T-cell (primary cell): ENCODE measurements at regions not wholly inside any gene's neighbourhood (a gene's known extent, or its start where the extent isn't known, plus 50 kb on each side); places are given as distances from the start of the nearest gene placed in this dataset.

ENCODE experiments used
- ATAC-seq, 4 experiments: fragments of 200-7000 bp in 3 of 4; fragments of 150-1000 bp in 1 of 4; cut with Tn5 transposase; replicated peaks in 1 of 4; 1 replicate in 3 of 4; 2 replicates in 1 of 4; pipeline ENCODE4 v1.10.0; 2021; ENCODE audit warnings: moderate library complexity in 3 of 4, mild to moderate bottlenecking in 2 of 4, moderate number of reproducible peaks in 1 of 4
- CTCF ChIA-PET, 2 donors: fragments of 300-600 bp; sonication (Branson Sonifier 250); formaldehyde crosslinking; loops; one replicate each; lab custom pipeline; 2022; ENCODE audit warnings: antibody characterized with exemption in 2 of 2; lab: Charles Lee
- POLR2A ChIA-PET, 2 donors: fragments of 300-600 bp; sonication (Branson Sonifier 250); formaldehyde crosslinking; loops; one replicate each; lab custom pipeline; 2022; ENCODE audit warnings: antibody characterized with exemption in 2 of 2; lab: Charles Lee
- DNase-seq, 35 experiments: peaks; one replicate each; pipeline versions ENCODE4 v3.0.0 to v3.0.0-alpha.2; 2013 to 2023
- H3K27ac ChIP-seq: one replicate; pipeline ENCODE4 v1.5.1; 2013; ENCODE audit warnings: low read length
- H3K27me3 ChIP-seq, 2 experiments: replicated peaks in 1 of 2; 1 replicate in 1 of 2; 2 replicates in 1 of 2; pipeline versions ENCODE4 v1.6.1 to v1.7.0; 2013; ENCODE audit warnings: low read length in 1 of 2, mixed read lengths in 1 of 2; ENCODE audit not compliant: control insufficient read depth in 2 of 2, insufficient read depth in 2 of 2; ENCODE audit errors: extremely low read depth in 1 of 2
- H3K36me3 ChIP-seq, 2 donors: 1 replicate in 1 of 2; 2 replicates in 1 of 2; pipeline versions ENCODE4 v1.6.1 to v1.7.0; 2013; ENCODE audit warnings: low read length in 1 of 2; ENCODE audit not compliant: control insufficient read depth in 2 of 2, insufficient read depth in 1 of 2; ENCODE audit errors: extremely low read depth in 1 of 2
- H3K4me1 ChIP-seq, 2 experiments: 1 replicate in 1 of 2; 2 replicates in 1 of 2; pipeline versions ENCODE4 v1.6.1 to v1.7.0; 2013; ENCODE audit warnings: low read length in 2 of 2, mixed read lengths in 1 of 2; ENCODE audit not compliant: insufficient read depth in 2 of 2, control insufficient read depth in 1 of 2; ENCODE audit errors: extremely low read depth in 1 of 2
- H3K4me3 ChIP-seq, 2 donors: 1 replicate in 1 of 2; 2 replicates in 1 of 2; pipeline versions ENCODE4 v1.5.1 to v1.7.0; 2013; ENCODE audit warnings: mild to moderate bottlenecking in 2 of 2, low read length in 1 of 2, moderate library complexity in 1 of 2; ENCODE audit not compliant: control insufficient read depth in 1 of 2; ENCODE audit errors: extremely low read depth in 1 of 2
- H3K9me3 ChIP-seq: 2 replicates; pipeline ENCODE4 v1.7.0; 2013
- H3K27ac Mint-ChIP-seq, 2 donors: one replicate each; pipeline ENCODE4 v1.8.0; 2020 to 2021; ENCODE audit warnings: mild to moderate bottlenecking in 2 of 2, mixed read lengths in 2 of 2
- H3K27me3 Mint-ChIP-seq, 2 donors: one replicate each; pipeline ENCODE4 v1.8.0; 2021 to 2022; ENCODE audit warnings: mixed read lengths in 2 of 2
- H3K36me3 Mint-ChIP-seq: one replicate; pipeline ENCODE4 v1.8.0; 2021; ENCODE audit warnings: mixed read lengths
- H3K4me1 Mint-ChIP-seq, 3 donors: one replicate each; pipeline ENCODE4 v1.8.0; 2020 to 2022; ENCODE audit warnings: mixed read lengths in 3 of 3, mild to moderate bottlenecking in 1 of 3
- H3K4me3 Mint-ChIP-seq, 3 donors: one replicate each; pipeline ENCODE4 v1.8.0; 2020 to 2022; ENCODE audit warnings: mild to moderate bottlenecking in 3 of 3, mixed read lengths in 3 of 3, moderate library complexity in 3 of 3
- H3K9me3 Mint-ChIP-seq, 3 donors: one replicate each; pipeline ENCODE4 v1.8.0; 2020 to 2022; ENCODE audit warnings: mixed read lengths in 3 of 3
- WGBS: methylation state at CpG from one replicate; pipeline ENCODE4 v1.1.5; 2013; ENCODE audit warnings: missing lambda C conversion rate; ENCODE audit not compliant: insufficient coverage; 5-methylcytosine and 5-hydroxymethylcytosine counted together

GRCh38 chr3:139759470-139759869, 81.7 kb upstream of the NMNAT3 start:
- ATAC-seq (no peak), DNase-seq (no peak)
- Mint-ChIP-seq H3K4me1 (peaks cover 5 to 12% (median 10%) of the 10 kb centered on the region in 3 donors), H3K27me3 (peaks cover 0 to 5% of the 10 kb centered on the region in 2 donors), H3K9me3 (no peaks in the 10 kb centered on the region), H3K27ac (no peak overlapping the region), H3K4me3 (no peak overlapping the region), H3K36me3 (no peaks in the 10 kb centered on the region)
- no peaks in the 10 kb centered on the region for H3K9me3 ChIP-seq
- no CpG with 5 or more reads among the region's 2 CpGs for WGBS
- H3K4me3 ChIP-seq = no peak overlapping the region
- POLR2A ChIA-PET = no interaction called here
- H3K27me3 ChIP-seq = peaks cover 0 to 2% of the 10 kb centered on the region in 2 experiments
- H3K36me3 ChIP-seq = no peaks in the 10 kb centered on the region
- no peaks in the 10 kb centered on the region for H3K4me1 ChIP-seq
- no peak overlapping the region for H3K27ac ChIP-seq
- CTCF ChIA-PET = no interaction called here

DNA sequence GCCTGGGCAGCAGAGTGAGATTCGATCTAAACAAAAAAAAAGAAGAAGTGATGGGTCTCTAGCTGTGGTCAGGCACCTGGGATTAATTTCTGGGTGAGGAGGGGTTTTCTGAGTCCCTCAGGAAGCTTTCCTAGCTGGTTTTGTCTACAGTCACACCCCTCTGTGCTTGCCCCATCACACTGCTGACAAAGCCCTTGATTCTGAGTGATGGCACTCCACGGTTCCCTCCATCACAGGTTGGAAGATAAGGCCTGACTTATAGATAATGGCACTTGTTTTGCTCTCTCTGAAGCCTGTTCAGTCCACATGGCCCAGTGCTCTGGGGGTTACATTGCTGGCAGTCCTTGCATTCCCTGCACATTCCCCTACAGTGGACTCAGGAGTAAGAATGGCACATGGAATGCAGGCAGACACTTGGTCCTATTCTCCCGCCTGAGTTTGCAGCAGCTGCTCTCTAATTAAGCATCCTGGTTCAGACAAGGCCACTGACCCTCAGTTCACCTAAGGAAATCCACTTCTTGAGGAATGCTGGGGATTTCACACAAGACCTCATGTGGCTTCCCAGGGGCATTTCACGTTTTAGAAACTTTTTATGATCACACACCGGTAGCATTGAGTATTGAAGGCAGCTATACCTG, 81.0 kb upstream of the NMNAT3 start:
- peaks cover 4 to 6% (median 5%) of the 10 kb centered on the region in 3 donors for H3K4me1 Mint-ChIP-seq
- DNase-seq = no peak
- ChIA-PET POLR2A (no interaction called here), CTCF (no interaction called here)
- Histone ChIP-seq H3K36me3 (no peaks in the 10 kb centered on the region), H3K4me1 (no peaks in the 10 kb centered on the region), H3K9me3 (no peaks in the 10 kb centered on the region), H3K27ac (no peak overlapping the region), H3K27me3 (peaks cover 0 to 6% of the 10 kb centered on the region in 2 experiments), H3K4me3 (no peak overlapping the region)
- H3K27me3 Mint-ChIP-seq = peaks cover 0 to 5% of the 10 kb centered on the region in 2 donors
- H3K27ac Mint-ChIP-seq = no peak overlapping the region
- ATAC-seq = no peak
- H3K36me3 Mint-ChIP-seq = no peaks in the 10 kb centered on the region
- 90% methylated on average over 2 of the region's 5 CpGs for WGBS
- H3K9me3 Mint-ChIP-seq = no peaks in the 10 kb centered on the region
- H3K4me3 Mint-ChIP-seq = no peak overlapping the region

DNA sequence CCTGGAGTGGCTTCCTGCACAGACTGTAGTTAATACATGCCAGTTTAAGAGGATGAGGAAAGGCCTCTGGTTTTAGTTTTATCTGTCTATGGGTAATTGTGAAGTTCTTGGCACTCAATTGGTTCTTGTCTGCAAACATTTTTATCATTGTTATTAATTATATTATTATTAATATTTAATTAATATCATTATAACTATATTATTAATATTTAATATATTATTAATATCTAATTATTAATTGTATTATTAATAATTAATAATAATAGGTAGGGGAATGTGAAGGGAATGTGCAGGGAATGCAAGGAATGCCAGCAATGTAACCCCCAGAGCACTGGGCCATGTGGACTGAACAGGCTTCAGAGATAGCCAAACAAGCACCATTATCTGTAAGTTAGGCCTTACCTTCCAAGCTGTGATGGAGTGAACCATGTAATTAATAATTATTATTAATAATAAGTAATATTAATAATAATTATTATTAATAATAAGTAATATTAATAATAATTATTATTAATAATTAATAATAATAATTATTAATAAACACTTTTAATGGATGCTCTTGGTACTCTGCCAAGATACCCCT, 79.8 kb upstream of the NMNAT3 start:
- Histone ChIP-seq H3K9me3 (no peaks in the 10 kb centered on the region), H3K4me3 (no peak overlapping the region), H3K4me1 (no peaks in the 10 kb centered on the region), H3K27me3 (peaks cover 0 to 6% of the 10 kb centered on the region in 2 experiments), H3K36me3 (no peaks in the 10 kb centered on the region), H3K27ac (no peak overlapping the region)
- CTCF ChIA-PET = no interaction called here
- Mint-ChIP-seq H3K4me3 (no peak overlapping the region), H3K36me3 (no peaks in the 10 kb centered on the region), H3K27me3 (no peaks in the 10 kb centered on the region), H3K9me3 (no peaks in the 10 kb centered on the region), H3K27ac (no peak overlapping the region), H3K4me1 (no peaks in the 10 kb centered on the region)
- POLR2A ChIA-PET = no interaction called here
- ATAC-seq = no peak
- no peak for DNase-seq

DNA sequence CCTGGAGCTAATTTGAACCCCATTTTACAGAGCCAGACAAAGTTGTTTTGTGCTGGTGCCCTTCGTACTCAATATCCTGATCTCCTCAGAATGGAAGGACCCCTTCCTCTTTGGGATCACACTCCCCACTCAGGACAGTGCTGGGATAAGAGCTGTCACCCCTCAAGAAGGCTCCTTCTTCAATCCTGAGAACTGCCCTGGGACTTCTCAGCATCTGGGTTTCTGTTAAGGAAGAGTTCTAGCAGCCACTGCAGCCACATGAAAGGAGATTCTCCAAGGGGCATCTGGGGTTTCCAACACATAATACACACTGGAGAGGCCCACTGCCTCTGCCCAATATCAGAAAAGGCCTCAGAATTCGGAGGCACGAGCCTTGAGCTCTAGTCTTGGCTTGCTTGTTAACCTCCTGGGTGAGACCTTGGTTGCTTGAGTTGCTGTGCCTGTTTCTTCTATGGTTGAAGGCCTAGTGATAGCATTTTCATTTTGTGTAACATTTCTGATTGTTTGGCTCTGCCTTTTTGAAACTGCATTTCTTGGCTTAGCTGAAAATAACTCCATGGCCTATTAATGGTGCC, 78.8 kb upstream of the NMNAT3 start:
- WGBS = 54% methylated on average over 2 of the region's 3 CpGs
- no peaks in the 10 kb centered on the region for H3K27me3 Mint-ChIP-seq
- H3K36me3 Mint-ChIP-seq = no peaks in the 10 kb centered on the region
- no peaks in the 10 kb centered on the region for H3K9me3 Mint-ChIP-seq
- H3K4me1 ChIP-seq = no peaks in the 10 kb centered on the region
- H3K27ac ChIP-seq = no peak overlapping the region
- no peak overlapping the region for H3K4me3 ChIP-seq
- ATAC-seq (no peak), DNase-seq (no peak)
- H3K4me3 Mint-ChIP-seq = no peak overlapping the region
- H3K4me1 Mint-ChIP-seq = no peaks in the 10 kb centered on the region
- peaks cover 0 to 6% of the 10 kb centered on the region in 2 experiments for H3K27me3 ChIP-seq
- H3K36me3 ChIP-seq = no peaks in the 10 kb centered on the region
- ChIA-PET CTCF (no interaction called here), POLR2A (no interaction called here)
- H3K27ac Mint-ChIP-seq = no peak overlapping the region
- H3K9me3 ChIP-seq = no peaks in the 10 kb centered on the region

- ATAC-seq (no peak), DNase-seq (no peak)
- Histone ChIP-seq H3K27ac (no peak overlapping the region), H3K4me3 (no peak overlapping the region), H3K9me3 (no peaks in the 10 kb centered on the region), H3K36me3 (no peaks in the 10 kb centered on the region), H3K4me1 (no peaks in the 10 kb centered on the region), H3K27me3 (peaks cover 0 to 6% of the 10 kb centered on the region in 2 experiments)
- H3K27ac Mint-ChIP-seq = no peak overlapping the region
- no peaks in the 10 kb centered on the region for H3K27me3 Mint-ChIP-seq
- POLR2A ChIA-PET = no interaction called here
- no peak overlapping the region for H3K4me3 Mint-ChIP-seq
- no peaks in the 10 kb centered on the region for H3K36me3 Mint-ChIP-seq
- 100% methylated on average over 1 of the region's 3 CpGs for WGBS
- CTCF ChIA-PET = no interaction called here
- H3K9me3 Mint-ChIP-seq = peaks cover 0 to 5% (median 5%) of the 10 kb centered on the region in 3 donors
- H3K4me1 Mint-ChIP-seq = no peaks in the 10 kb centered on the region
Observed at GRCh38 chr3:139755551-139755950, 77.8 kb upstream of the NMNAT3 start.

DNA sequence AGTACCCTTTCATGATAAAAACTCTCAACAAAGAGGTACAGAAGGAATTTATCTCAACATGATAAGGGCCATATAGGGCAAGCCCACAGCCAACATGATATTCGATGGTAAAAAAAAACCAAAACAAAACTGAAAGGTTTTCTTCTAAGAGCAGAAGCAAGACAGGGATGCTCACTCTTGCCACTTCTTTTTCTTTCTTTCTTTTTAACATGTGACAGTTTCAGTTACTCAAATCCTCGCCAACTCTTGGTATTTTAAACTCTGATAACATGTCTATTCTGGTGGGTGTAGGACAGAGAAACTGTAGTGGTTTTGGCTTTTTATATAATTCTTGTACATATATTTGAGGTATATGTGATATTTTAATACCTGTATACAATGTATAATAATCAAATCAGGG, 74.0 kb upstream of the NMNAT3 start:
- Mint-ChIP-seq H3K36me3 (no peaks in the 10 kb centered on the region), H3K9me3 (peaks cover 4 to 16% (median 10%) of the 10 kb centered on the region in 3 donors), H3K27ac (no peak overlapping the region), H3K4me3 (no peak overlapping the region), H3K27me3 (no peaks in the 10 kb centered on the region), H3K4me1 (no peaks in the 10 kb centered on the region)
- Histone ChIP-seq H3K9me3 (no peaks in the 10 kb centered on the region), H3K4me1 (no peaks in the 10 kb centered on the region), H3K27ac (no peak overlapping the region), H3K27me3 (peaks cover 0 to 4% of the 10 kb centered on the region in 2 experiments), H3K36me3 (no peaks in the 10 kb centered on the region), H3K4me3 (no peak overlapping the region)
- ATAC-seq (no peak), DNase-seq (no peak)
- ChIA-PET CTCF (no interaction called here), POLR2A (no interaction called here)
- no CpG with 5 or more reads among the region's 2 CpGs for WGBS
